A673 (cell line): ENCODE measurements at regions not wholly inside any gene's neighbourhood (a gene's known extent, or its start where the extent isn't known, plus 50 kb on each side); places are given as distances from the start of the nearest gene placed in this dataset.

Experiments
- EZH2 ChIP-seq: fragments of 200-600 bp; sonication (generic); IDR thresholded peaks from 2 replicates; pipeline ENCODE4 v1.6.1; 2017; ENCODE audit warnings: borderline replicate concordance, low read depth, mild to moderate bottlenecking, mixed read lengths, antibody characterized with exemption, low read length; ENCODE audit not compliant: poor library complexity, severe bottlenecking
- TF ChIP-seq, protein P1 (sequence below): fragments of 300-800, 200-600 bp; sonication (generic); conservative IDR thresholded peaks from 2 replicates; pipeline ENCODE4 v1.5.1; 2017; ENCODE audit warnings: low read depth, mild to moderate bottlenecking, antibody characterized with exemption, low read length, moderate library complexity, mixed read lengths

DNA sequence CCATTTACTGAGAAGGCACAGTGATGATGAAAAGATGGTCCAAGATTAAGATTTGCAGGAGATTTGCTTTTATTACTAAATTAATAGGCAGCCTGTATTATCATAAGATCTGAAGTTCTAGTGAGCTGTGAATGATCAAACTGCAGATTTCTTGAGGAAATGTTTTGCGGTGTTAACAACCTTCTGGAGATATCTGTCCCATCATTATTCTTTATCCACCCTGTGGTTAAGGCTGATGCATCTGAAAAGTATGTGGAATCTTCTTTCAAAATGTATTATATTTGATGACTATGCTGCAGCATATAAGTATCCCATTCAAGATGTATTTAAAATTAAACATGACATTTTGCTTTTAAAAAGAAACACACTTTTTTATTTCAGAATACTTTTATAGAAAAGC is 150.3 kb downstream of the POLR1F start:
- TF ChIP-seq, protein P1, sequence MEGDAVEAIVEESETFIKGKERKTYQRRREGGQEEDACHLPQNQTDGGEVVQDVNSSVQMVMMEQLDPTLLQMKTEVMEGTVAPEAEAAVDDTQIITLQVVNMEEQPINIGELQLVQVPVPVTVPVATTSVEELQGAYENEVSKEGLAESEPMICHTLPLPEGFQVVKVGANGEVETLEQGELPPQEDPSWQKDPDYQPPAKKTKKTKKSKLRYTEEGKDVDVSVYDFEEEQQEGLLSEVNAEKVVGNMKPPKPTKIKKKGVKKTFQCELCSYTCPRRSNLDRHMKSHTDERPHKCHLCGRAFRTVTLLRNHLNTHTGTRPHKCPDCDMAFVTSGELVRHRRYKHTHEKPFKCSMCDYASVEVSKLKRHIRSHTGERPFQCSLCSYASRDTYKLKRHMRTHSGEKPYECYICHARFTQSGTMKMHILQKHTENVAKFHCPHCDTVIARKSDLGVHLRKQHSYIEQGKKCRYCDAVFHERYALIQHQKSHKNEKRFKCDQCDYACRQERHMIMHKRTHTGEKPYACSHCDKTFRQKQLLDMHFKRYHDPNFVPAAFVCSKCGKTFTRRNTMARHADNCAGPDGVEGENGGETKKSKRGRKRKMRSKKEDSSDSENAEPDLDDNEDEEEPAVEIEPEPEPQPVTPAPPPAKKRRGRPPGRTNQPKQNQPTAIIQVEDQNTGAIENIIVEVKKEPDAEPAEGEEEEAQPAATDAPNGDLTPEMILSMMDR: no peak
- TF ChIP-seq EZH2: no peak
